ENCODE measurements at regions not wholly inside any gene's neighbourhood (a gene's known extent, or its start where the extent isn't known, plus 50 kb on each side); places are given as distances from the start of the nearest gene placed in this dataset.
"Not testable (repeated sequence)": the region's sequence is repeated elsewhere in the genome, so short reads cannot be mapped to it uniquely, and the experiment has no call there.

GRCh38 chr10:119996944-119997343 is 104.4 kb downstream of the SEC23IP start:
- no peak for DNase-seq (ENCODE audit: low spot score)

GRCh38 chr10:119997429-119997828 is 104.9 kb downstream of the SEC23IP start:
- no peak for DNase-seq (ENCODE audit: low spot score)

- no peak for DNase-seq (ENCODE audit: low spot score)
These were observed 110.3 kb downstream of the SEC23IP start for GRCh38 chr10:120002785-120003184.

DNA sequence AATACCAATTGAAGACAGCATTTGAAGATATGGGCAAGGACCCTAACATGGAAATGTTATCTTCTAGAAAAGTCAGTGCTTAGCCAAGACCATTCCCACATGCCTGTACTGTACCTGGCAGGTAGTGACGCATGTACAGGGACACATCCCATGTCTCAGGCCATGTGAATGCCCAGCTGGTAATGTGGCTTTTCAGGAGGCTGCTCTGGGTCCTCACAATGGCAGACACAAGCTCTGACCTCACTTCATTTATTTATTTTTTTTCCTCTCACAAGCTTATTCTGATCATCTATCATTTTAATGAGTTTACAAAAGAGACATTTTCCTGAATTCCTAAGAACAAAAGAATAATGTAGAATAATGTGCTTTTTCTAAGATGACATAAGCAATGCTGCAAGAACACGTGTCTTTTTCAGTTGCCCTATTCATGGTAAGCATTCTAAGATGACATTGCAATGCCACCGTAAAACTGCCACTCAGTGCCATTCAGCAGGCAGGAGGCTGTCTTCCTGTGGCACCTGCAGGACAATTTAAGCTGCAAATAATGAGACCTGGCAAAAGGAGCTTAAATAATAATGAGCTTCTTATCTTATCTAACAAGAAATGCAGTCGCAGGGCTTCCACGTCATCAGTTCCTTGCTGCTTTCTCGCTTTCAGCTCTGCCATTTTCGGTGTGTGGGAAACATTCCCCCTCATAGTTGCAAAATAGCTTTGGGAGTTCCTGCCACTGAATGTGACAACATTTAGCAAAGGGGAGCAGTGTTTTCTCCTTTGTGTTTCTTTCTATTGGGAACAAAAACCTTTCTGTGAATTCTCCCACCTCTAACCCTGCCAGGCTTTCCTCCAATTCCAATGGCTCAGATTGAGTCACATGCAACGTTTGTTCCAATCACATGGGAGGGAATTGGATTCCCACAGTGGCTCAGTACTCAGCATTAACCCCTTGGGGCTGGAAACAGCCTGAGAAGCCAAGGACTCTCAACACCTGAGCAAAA is 113.0 kb downstream of the SEC23IP start:
- DNase-seq (ENCODE audit: low spot score): no peak

- DNase-seq (ENCODE audit: low spot score): no peak
These were observed 114.7 kb downstream of the SEC23IP start for GRCh38 chr10:120007261-120007660.

DNA sequence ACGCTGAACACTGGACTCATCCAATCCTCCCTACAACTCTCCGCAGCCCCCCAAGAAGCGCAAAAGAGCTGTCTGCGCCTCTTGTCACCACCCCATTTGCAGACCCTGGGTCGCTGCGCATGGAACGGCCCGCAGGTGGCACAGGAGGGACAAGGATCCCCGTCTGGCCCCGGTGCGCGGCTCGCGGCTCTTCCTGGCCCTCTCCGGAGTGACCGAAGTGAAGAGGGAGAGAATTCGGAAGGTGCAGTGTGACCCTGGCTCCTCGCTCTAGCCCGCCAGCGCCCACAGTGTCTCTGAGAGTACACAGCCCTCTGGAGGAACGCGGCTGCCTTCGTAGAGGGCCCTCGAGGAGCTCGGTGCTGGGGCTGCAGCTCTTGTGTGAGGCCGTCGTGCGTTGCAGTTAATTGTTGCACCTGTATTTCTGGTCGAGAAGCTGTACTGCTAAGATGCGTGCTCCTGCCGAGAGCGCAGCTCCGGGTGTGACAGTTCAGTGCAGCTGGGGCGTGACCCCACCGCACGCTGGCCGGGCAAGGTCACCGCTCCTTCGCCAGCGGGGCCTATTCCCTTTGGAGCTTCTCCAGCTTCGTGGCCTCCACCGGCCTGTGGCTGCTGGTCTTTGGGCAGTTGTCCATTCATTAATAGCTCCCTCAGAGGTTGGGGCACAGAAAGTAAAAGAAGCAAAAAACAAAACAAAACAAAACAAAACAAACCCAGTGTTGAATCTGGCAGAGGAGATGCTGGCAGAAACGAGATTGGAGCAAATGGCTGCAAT is 119.0 kb downstream of the SEC23IP start:
- DNase-seq (ENCODE audit: low spot score): no peak

- DNase-seq (ENCODE audit: low spot score): no peak
These were observed 119.5 kb downstream of the SEC23IP start for GRCh38 chr10:120012131-120012400.

DNA sequence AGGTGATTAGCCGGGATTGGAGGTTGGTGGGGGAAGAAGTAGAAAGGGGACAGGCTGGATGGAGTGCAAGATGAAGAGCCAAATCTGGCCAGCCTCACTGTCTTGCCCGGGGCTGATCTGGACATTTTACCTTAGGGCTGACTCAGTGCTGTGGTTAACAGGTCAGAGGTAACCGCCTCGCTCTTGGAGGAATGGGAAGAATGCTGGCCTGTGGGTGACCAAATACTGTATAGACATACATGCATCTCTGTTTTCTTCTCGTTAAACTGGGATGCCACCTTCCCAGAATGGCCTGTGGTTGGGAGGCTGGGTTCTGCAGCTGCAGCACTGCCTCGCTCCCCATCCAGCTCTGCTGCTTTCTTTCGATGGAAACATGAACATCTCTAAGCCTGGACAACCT is 120.0 kb downstream of the SEC23IP start:
- DNase-seq (ENCODE audit: low spot score): no peak

GRCh38 chr10:120014031-120014430 is 121.5 kb downstream of the SEC23IP start:
- DNase-seq (ENCODE audit: low spot score): no peak

- DNase-seq (ENCODE audit: low spot score): no peak
These were observed 122.5 kb downstream of the SEC23IP start for GRCh38 chr10:120015064-120015463.

- DNase-seq (ENCODE audit: low spot score): no peak
These were observed 124.4 kb downstream of the SEC23IP start for GRCh38 chr10:120016906-120017305.

DNA sequence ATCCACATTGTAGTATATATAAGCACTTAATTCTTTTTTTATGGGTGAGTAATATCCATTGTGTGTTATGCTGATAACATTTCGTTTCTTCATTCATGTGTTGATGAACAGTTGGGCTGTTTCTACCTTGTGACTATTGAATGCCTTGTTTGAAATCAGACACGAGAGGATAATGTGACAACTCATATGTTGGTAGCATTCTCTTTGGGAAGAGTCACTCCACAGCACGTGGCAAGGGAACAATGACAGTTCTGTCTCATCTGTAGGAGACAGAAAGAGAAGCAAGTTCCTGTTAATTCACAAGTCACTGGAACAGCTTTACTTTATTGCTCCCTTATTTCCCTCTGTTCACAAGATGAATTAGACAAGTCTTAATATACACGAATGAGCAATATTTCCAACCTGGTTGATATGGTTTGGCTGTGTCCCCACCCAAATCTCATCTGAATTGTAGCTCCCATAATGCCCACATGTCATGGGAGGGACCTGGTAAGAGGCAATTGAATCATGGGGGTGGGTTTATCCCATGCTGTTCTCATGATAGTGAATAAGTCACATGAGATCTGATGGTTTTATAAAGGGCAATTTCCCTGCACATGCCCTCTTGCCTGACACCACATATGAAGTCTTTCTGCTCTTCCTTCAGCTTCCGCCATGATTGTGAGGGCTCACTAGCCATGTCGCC is 125.3 kb downstream of the SEC23IP start:
- DNase-seq (ENCODE audit: low spot score): no peak

GRCh38 chr10:120018695-120019094 is 126.2 kb downstream of the SEC23IP start:
- DNase-seq (ENCODE audit: low spot score): no peak

DNA sequence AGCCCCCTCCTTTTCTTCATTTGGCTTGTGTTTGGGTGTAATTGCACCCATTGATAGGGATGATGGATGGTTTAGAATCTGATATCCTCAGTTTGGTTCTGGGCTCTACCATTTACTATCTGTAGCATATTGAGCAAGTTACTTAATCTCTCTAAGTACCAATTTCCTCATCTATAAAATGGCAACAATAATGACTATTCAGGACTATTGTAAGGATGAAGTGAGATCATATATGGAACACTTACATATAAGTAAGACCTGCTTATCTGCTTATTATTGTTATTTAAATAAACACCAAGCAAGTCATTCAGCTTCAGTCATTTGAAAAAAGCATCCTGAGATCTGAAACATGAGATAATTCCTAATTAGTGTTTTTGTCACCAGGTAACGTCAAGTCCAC is 127.0 kb downstream of the SEC23IP start:
- no peak for DNase-seq (ENCODE audit: low spot score)

DNA sequence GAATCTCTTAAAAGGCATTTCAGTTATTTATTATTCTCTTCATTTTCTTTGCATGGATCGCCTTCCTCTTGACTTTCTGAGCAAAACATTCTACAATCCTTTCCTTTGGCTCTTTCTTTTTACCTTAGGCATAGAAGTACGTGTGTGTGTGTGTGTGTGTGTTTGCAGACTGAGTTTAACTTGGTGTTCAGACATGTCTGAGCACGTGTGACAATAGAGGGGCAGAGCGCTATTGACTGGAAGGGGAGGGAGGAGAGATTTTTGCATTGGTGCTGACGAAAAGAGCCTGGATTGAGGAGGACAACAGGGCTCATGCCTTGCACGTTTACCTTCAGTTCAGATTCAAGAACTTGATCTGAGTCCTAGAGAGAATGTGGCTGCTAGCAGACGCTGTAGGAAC is 129.8 kb downstream of the SEC23IP start:
- no peak for DNase-seq (ENCODE audit: low spot score)

- DNase-seq (ENCODE audit: low spot score): no peak
These were observed 141.7 kb downstream of the SEC23IP start for GRCh38 chr10:120034236-120034635.

- DNase-seq (ENCODE audit: low spot score): no peak
These were observed 146.5 kb downstream of the SEC23IP start for GRCh38 chr10:120039046-120039445.

DNA sequence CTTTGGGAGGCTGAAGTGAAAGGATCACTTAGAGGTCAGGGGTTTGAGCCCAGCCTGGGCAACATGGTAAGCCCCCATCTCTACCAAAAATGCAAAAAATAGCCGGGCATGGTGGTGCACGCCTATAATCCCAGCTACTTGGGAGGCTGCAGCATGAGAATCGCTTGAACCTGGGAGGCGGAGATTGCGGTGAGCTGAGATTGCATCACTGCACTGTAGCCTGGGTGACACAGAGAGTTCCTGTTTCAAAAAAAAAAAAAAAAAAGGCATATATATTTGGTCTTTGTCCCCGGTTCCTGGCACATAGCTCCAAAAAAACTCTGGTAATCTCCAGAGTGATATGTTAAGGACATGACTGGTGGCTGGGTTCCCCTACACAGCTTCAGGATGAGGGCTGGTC is 147.3 kb downstream of the SEC23IP start:
- no peak for DNase-seq (ENCODE audit: low spot score)

- DNase-seq (ENCODE audit: low spot score): no peak
These were observed 149.5 kb downstream of the SEC23IP start for GRCh38 chr10:120041807-120042559.

DNA sequence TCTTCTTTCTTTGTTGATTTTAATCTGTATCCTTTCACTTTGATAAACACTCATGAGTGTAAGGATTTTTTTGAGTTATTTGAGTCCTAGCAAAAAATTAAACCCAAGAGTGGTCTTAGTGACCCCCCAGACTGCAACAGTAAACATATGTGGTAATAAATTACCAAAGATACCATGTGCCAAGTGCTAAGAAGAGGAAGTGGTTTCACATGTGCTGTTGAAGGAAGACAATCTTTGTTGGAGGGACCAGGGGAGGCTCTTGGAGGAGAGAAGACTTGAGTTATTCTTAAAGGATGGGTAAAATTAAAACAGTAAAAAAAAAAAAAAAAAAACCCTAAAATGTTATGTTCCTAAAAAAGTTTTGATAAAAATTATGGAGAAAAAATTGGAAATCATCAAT is 150.2 kb downstream of the SEC23IP start:
- no peak for DNase-seq (ENCODE audit: low spot score)

DNA sequence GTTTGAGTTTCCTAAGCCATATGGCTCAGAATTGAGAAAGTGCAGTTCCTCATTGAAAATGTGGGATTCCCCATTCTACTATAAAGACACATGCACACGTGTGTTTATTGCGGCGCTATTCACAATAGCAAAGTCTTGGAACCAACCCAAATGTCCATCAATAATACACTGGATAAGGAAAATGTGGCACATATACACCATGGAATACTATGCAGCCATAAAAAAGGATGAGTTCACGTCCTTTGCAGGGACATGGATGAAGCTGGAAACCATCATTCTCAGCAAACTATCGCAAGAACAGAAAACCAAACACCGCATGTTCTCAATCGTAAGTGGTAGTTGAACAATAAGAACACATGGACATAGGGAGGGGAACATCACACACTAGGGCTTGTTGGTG is 154.8 kb downstream of the SEC23IP start:
- not testable (repeated sequence) for DNase-seq (ENCODE audit: low spot score)

DNA sequence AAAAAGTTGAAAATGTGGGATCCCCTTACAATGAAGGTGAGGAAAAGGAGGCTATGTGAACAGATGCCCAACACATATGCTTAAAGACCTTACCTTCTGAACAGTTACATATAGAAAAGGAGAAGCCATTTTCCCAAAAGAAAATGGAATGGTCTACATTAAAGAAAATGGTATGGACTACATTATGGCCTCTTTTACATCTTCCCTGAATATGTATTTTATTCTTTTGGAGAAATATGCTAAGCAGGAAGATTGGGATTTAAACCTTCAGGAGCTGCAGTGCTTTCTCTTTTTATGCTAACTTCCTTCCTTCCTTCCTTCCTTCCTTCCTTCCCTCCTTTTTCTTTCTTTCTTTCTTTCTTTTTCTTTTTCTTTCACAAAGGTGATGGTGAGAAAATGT is 155.4 kb downstream of the SEC23IP start:
- DNase-seq (ENCODE audit: low spot score): no peak
